K562 (cell line): ENCODE measurements at regions not wholly inside any gene's neighbourhood (a gene's known extent, or its start where the extent isn't known, plus 50 kb on each side); places are given as distances from the start of the nearest gene placed in this dataset.

ENCODE experiments used
- ATAC-seq: fragments of 200-7000 bp; cut with Tn5 transposase; 3 replicates; pipeline ENCODE4 v1.9.1; 2020; ENCODE audit warnings: moderate library complexity
- BruUV-seq: library from RNA; stranded (reverse); fragments of 400-500 nt; replicated peaks from 2 replicates; lab custom pipeline; 2021; lab: Mats Ljungman, UMichigan
- CTCF ChIA-PET: fragments of 300-600 bp; formaldehyde crosslinking; extraction: SDS; loops from one replicate; lab custom pipeline; 2021; ENCODE audit warnings: low intra/inter-chr PET ratio; lab: Yijun Ruan, JAX
- POLR2A ChIA-PET: fragments of 300-600, 350-650 bp; sonication (Branson Sonifier 250); formaldehyde crosslinking; extraction: SDS; loops from one replicate; lab custom pipeline; 2021; ENCODE audit warnings: antibody characterized with exemption, inconsistent platforms; lab: Yijun Ruan, JAX
- DNase-seq, 4 experiments: peaks; one replicate each; pipeline versions ENCODE4 v3.0.0 to v3.0.0-alpha.2; 2011 to 2018; ENCODE audit warnings: low spot score in 3 of 4, mixed read lengths in 3 of 4; ENCODE audit errors: extremely low read depth in 1 of 4
- FAIRE-seq: peaks from 2 replicates; lab custom pipeline; 2011; peaks lifted over from hg19 to GRCh38; lab: Jason Lieb, UNC
- H2AFZ ChIP-seq: 2 replicates; pipeline ENCODE4 v1.6.0; 2011; ENCODE audit warnings: low read depth, low read length, control low read depth, inconsistent platforms
- H3K27ac ChIP-seq: fragments of 200-600 bp; 3 replicates; pipeline ENCODE4 v1.8.0; 2011; ENCODE audit warnings: low read depth, mild to moderate bottlenecking, control low read depth, inconsistent platforms, low read length, moderate library complexity, mixed read lengths; ENCODE audit errors: extremely low read depth
- H3K27me3 ChIP-seq, 2 experiments: fragments of 300-600 bp in 1 of 2; 2 replicates in 1 of 2; 3 replicates in 1 of 2; pipeline versions ENCODE4 v1.6.0 to v1.8.0; 2011; ENCODE audit warnings: inconsistent platforms in 2 of 2, low read length in 2 of 2, mild to moderate bottlenecking in 1 of 2, mixed read lengths in 1 of 2, moderate library complexity in 1 of 2; ENCODE audit not compliant: control insufficient read depth in 2 of 2, insufficient read depth in 2 of 2
- H3K36me3 ChIP-seq: fragments of 300-600 bp; 3 replicates; pipeline ENCODE4 v1.8.0; 2011; ENCODE audit warnings: mild to moderate bottlenecking, low read length, inconsistent platforms; ENCODE audit not compliant: control insufficient read depth, insufficient read depth
- H3K4me1 ChIP-seq, 2 experiments: fragments of 200-600 bp in 1 of 2; replicated peaks in 1 of 2; 2 replicates in 1 of 2; 3 replicates in 1 of 2; pipeline versions ENCODE4 v1.5.1 to v1.8.0; 2011; ENCODE audit warnings: inconsistent platforms in 2 of 2, low read length in 2 of 2, mild to moderate bottlenecking in 1 of 2, mixed read lengths in 1 of 2, moderate library complexity in 1 of 2; ENCODE audit not compliant: control insufficient read depth in 2 of 2, insufficient read depth in 2 of 2
- H3K4me2 ChIP-seq: 2 replicates; pipeline ENCODE4 v1.6.1; 2011; ENCODE audit warnings: low read length, control low read depth, inconsistent platforms, mixed read lengths; ENCODE audit not compliant: insufficient read depth
- H3K4me3 ChIP-seq: fragments of 200-600 bp; sonication (generic), shearing (Covaris generic); 2 replicates; pipeline ENCODE4 v1.5.1; 2016; ENCODE audit warnings: control low read depth, inconsistent platforms
- H3K79me2 ChIP-seq: fragments of 200-600 bp; 3 replicates; pipeline ENCODE4 v1.8.0; 2011; ENCODE audit warnings: low read length, inconsistent platforms; ENCODE audit not compliant: control insufficient read depth, insufficient read depth
- H3K9ac ChIP-seq, 2 experiments: 2 replicates each; pipeline versions ENCODE4 v1.6.0 to v1.6.1; 2011; ENCODE audit warnings: low read depth in 2 of 2, low read length in 2 of 2, control low read depth in 1 of 2, inconsistent platforms in 1 of 2, mild to moderate bottlenecking in 1 of 2, mixed read lengths in 1 of 2; ENCODE audit not compliant: insufficient read depth in 1 of 2
- H3K9me1 ChIP-seq: one replicate; pipeline ENCODE4 v1.6.0; 2011; ENCODE audit warnings: inconsistent platforms, mild to moderate bottlenecking, low read length, moderate library complexity; ENCODE audit not compliant: control insufficient read depth, insufficient read depth
- H3K9me3 ChIP-seq: replicated peaks from 2 replicates; pipeline ENCODE4 v1.5.1; 2011; ENCODE audit warnings: low read depth, low read length, inconsistent platforms; ENCODE audit not compliant: control insufficient read depth, insufficient read depth
- H4K20me1 ChIP-seq: replicated peaks from 2 replicates; pipeline ENCODE4 v1.6.1; 2011; ENCODE audit warnings: low read length, inconsistent platforms, mixed read lengths; ENCODE audit not compliant: control insufficient read depth, insufficient read depth
- BCOR ChIP-seq: fragments of 450-650 bp; IDR thresholded peaks from 2 replicates; pipeline ENCODE4 v1.6.1; 2016
- CBX5 ChIP-seq: IDR thresholded peaks from 2 replicates; pipeline ENCODE4 v1.6.1; 2014; ENCODE audit warnings: low read depth, borderline replicate concordance
- DPF2 ChIP-seq: fragments of 450-650 bp; IDR thresholded peaks from 2 replicates; pipeline ENCODE4 v1.6.1; 2016
- HNRNPLL ChIP-seq: fragments of 200-400 bp; formaldehyde crosslinking; IDR thresholded peaks from 2 replicates; pipeline ENCODE4 v1.6.1; 2017; ENCODE audit warnings: low read length, low read depth, mild to moderate bottlenecking; ENCODE audit not compliant: poor library complexity, severe bottlenecking
- RBFOX2 ChIP-seq: fragments of 200-400 bp; formaldehyde crosslinking; IDR thresholded peaks from 2 replicates; pipeline ENCODE4 v1.6.1; 2017; ENCODE audit warnings: low read depth, mild to moderate bottlenecking, low read length, moderate library complexity
- ZFP36 ChIP-seq: fragments of 150-350 bp; IDR thresholded peaks from 2 replicates; pipeline ENCODE4 v1.6.1; 2018; ENCODE audit warnings: low read length, low read depth; ENCODE audit not compliant: partially characterized antibody
- ZKSCAN1 ChIP-seq: fragments of 150-350 bp; IDR thresholded peaks from 2 replicates; pipeline ENCODE4 v1.6.1; 2016; ENCODE audit warnings: low read depth, low read length
- ZNF445 ChIP-seq: fragments of 250-450 bp; sonication (Bioruptor Pico); IDR thresholded peaks from 2 replicates; pipeline ENCODE4 v1.4.0; 2020; ENCODE audit warnings: low read depth, mild to moderate bottlenecking, moderate library complexity
- ZNF668 ChIP-seq: fragments of 250-450 bp; sonication (Bioruptor Pico); IDR thresholded peaks from 2 replicates; pipeline ENCODE4 v1.8.0; 2022; ENCODE audit warnings: mild to moderate bottlenecking, inconsistent platforms
- WGBS: fragments of 100-300 bp; shearing (Covaris generic); methylation state at CpG from one replicate; pipeline ENCODE4 v1.1.6; 2016; ENCODE audit warnings: low coverage, mixed read lengths; ENCODE audit not compliant: insufficient coverage; ENCODE audit errors: missing lambda C conversion rate; 5-methylcytosine and 5-hydroxymethylcytosine counted together
- in situ Hi-C: fragments of 300-500 bp; cut with MboI; formaldehyde crosslinking; loops from 4 replicates; pipeline ENCODE4 v1.15.0; 2018; ENCODE audit warnings: inconsistent platforms, mixed read lengths
- intact Hi-C: fragments of 100-400 bp; cut with micrococcal nuclease; formaldehyde crosslinking; loops from 2 replicates; pipeline ENCODE4 v1.14.2; 2022
- TF ChIP-seq, protein P1 (sequence below): sonication (generic); formaldehyde crosslinking; IDR thresholded peaks from 2 replicates; pipeline ENCODE4 v1.8.1; 2023; ENCODE audit warnings: mild to moderate bottlenecking, missing genetic modification reagents

DNA sequence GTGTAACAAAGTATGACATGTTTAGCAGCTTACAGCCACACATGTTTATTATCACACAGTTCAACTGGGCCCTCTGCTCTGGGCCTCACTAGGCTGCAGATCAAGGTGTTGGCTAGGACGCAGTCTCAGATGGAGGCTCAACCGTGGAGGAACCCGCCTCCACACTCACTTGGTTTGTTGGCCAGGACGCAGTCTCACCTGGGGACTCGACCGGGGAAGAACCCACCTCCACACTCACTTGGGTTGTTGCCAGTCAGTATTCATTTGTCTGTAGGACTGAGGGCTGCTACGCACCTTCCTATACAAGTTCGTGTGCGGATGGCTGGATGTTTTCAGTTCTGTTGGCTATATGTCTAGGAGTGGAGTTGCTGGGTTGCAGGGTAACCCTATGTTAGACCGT, 240.7 kb upstream of the CIBAR2 start (continued):
- TF ChIP-seq CBX5 (0 out of 2 replicates have a peak, but pooled peaks have one; percentile 29), DPF2 (no peak), RBFOX2 (no peak), ZNF445 (CRISPR knock-in tag) (no peak), BCOR (0 out of 2 replicates have a peak, but pooled peaks have one; percentile 8), ZFP36 (peak; percentile 9)
- TF ChIP-seq, protein P1, sequence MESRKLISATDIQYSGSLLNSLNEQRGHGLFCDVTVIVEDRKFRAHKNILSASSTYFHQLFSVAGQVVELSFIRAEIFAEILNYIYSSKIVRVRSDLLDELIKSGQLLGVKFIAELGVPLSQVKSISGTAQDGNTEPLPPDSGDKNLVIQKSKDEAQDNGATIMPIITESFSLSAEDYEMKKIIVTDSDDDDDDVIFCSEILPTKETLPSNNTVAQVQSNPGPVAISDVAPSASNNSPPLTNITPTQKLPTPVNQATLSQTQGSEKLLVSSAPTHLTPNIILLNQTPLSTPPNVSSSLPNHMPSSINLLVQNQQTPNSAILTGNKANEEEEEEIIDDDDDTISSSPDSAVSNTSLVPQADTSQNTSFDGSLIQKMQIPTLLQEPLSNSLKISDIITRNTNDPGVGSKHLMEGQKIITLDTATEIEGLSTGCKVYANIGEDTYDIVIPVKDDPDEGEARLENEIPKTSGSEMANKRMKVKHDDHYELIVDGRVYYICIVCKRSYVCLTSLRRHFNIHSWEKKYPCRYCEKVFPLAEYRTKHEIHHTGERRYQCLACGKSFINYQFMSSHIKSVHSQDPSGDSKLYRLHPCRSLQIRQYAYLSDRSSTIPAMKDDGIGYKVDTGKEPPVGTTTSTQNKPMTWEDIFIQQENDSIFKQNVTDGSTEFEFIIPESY (CRISPR knock-in tag) = peak; percentile 61; the same call in 1 of the 2 replicates

DNA sequence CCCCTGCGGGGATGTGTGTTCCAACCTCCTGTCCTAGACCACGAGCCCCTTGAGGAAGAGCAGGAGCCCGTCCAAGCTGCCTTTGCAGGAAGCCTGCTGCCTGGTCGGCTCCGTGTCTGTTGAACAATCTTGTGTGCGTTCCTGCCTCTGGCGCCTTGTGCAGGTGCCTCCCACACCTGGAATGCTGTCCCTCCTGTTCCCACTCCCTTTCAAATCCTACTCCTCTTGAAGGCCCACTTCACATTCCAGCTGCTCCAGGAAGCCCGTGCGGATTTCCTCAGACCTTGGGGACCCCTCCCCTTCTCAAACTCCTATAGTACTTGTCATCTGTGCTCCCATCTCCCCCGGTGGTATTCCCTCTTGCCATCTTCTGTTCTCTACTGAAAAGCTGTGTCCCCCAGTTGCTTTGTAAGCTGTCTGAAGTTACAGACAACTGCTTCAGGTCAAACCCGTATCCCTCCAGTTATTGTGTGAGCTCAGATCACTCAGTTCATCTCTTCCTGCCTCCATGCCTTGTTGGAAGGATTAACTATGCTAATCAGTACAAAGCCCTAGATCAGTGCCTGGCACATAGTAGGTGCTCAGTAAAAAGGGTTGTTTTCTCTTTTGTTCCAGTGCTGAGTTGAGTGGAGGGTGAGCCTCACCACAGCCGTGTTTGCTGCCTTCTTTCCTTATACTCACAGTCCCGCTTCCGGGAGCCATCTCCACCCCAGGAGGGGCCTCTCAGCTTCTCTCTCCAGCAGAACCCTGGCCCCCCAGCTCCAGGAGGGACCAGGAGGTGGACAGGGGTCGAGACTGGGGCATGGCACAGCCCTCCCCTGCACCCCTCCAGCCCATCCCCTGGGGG, 241.8 kb upstream of the CIBAR2 start:
- ChIA-PET POLR2A (interaction anchor here (0.5 to 1.6 kb wide), 7 partner anchors 12 to 817 kb away, joined by 3 to 7 read pairs (median 3); no protein-coding TSS in a partner anchor), CTCF (no interaction called here)
- TF ChIP-seq HNRNPLL (peak; percentile 17), ZKSCAN1 (peak; percentile 96), ZNF668 (CRISPR knock-in tag) (no peak), BCOR (peak; percentile 34; the same call in 1 of the 2 replicates)
- DNase-seq = no peak
- H3K79me2 ChIP-seq = peaks cover 13% of the 10 kb centered on the region
- H3K4me3 ChIP-seq = no peak overlapping the region
- no peak overlapping the region; the same call in 1 of the 2 replicates for H3K4me2 ChIP-seq
- no peak for FAIRE-seq
- H3K9me3 ChIP-seq = no peaks in the 10 kb centered on the region; the same call in 1 of the 2 replicates
- WGBS = 87% methylated on average over 14 of the region's 15 CpGs
- BruUV-seq = no TSS peak
- H4K20me1 ChIP-seq = no peaks in the 10 kb centered on the region; the same call in 1 of the 2 replicates
- H3K9ac ChIP-seq = peak overlapping the region in 1 of 2 experiments; percentile 83; a peak in 2 of 4 replicates
- in situ Hi-C loops (no loop called here), intact Hi-C loops (loop anchor here (2.0 kb wide), 1 partner anchor 29 kb away; no protein-coding TSS in a partner anchor)
- H3K4me1 ChIP-seq = peaks cover 45 to 69% of the 10 kb centered on the region in 2 experiments
- H3K9me1 ChIP-seq = no peaks in the 10 kb centered on the region
- no peaks in the 10 kb centered on the region for H3K36me3 ChIP-seq
- no peak for ATAC-seq
- H2AFZ ChIP-seq = no peak overlapping the region
- H3K27ac ChIP-seq = 0 out of 3 replicates have a peak overlapping the region, but pooled peaks have one; percentile 8
- H3K27me3 ChIP-seq = no peaks in the 10 kb centered on the region
